Keratinocyte (primary cell): ENCODE measurements at regions not wholly inside any gene's neighbourhood (a gene's known extent, or its start where the extent isn't known, plus 50 kb on each side); places are given as distances from the start of the nearest gene placed in this dataset.

Source experiments
- DNase-seq: peaks from one replicate; pipeline ENCODE4 v3.0.0-alpha.2; 2011; ENCODE audit warnings: low read depth, missing footprints, low spot score
- FAIRE-seq: peaks from 2 replicates; lab custom pipeline; 2011; peaks lifted over from hg19 to GRCh38; lab: Jason Lieb, UNC
- H2AFZ ChIP-seq: 2 replicates; pipeline ENCODE4 v1.6.0; 2012; ENCODE audit warnings: low read length, control low read depth, inconsistent platforms; ENCODE audit not compliant: control insufficient read depth
- H3K27ac ChIP-seq: 2 replicates; pipeline ENCODE4 v1.5.1; 2011; ENCODE audit warnings: low read length; ENCODE audit not compliant: control insufficient read depth, insufficient read depth
- H3K27me3 ChIP-seq: 3 replicates; pipeline ENCODE4 v1.6.0; 2011; ENCODE audit warnings: low read length; ENCODE audit not compliant: control insufficient read depth, insufficient read depth; ENCODE audit errors: extremely low read depth
- H3K36me3 ChIP-seq, 2 experiments: 2 replicates in 1 of 2; 3 replicates in 1 of 2; pipeline ENCODE4 v1.5.1; 2011; ENCODE audit warnings: low read length in 2 of 2, mild to moderate bottlenecking in 1 of 2; ENCODE audit not compliant: control insufficient read depth in 2 of 2, insufficient read depth in 2 of 2; ENCODE audit errors: extremely low read depth in 1 of 2
- H3K4me1 ChIP-seq: 3 replicates; pipeline ENCODE4 v1.5.1; 2011; ENCODE audit warnings: low read length; ENCODE audit not compliant: control insufficient read depth, insufficient read depth; ENCODE audit errors: extremely low read depth
- H3K4me2 ChIP-seq: 3 replicates; pipeline ENCODE4 v1.6.0; 2011; ENCODE audit warnings: low read depth, low read length; ENCODE audit not compliant: control insufficient read depth, insufficient read depth; ENCODE audit errors: extremely low read depth
- H3K4me3 ChIP-seq, 3 experiments: fragments of 200-600 bp in 1 of 3; sonication (generic) in 1 of 3; 2 replicates in 2 of 3; 3 replicates in 1 of 3; pipeline ENCODE4 v1.5.1; 2011 to 2016; ENCODE audit warnings: low read length in 3 of 3, mild to moderate bottlenecking in 3 of 3, control low read depth in 2 of 3, inconsistent platforms in 1 of 3, low read depth in 1 of 3, mixed read lengths in 1 of 3, mixed run types in 1 of 3, moderate library complexity in 1 of 3; ENCODE audit not compliant: control insufficient read depth in 2 of 3, insufficient read depth in 2 of 3; ENCODE audit errors: extremely low read depth in 1 of 3
- H3K79me2 ChIP-seq: 2 replicates; pipeline ENCODE4 v1.6.0; 2012; ENCODE audit warnings: low read length; ENCODE audit not compliant: control insufficient read depth, insufficient read depth
- H3K9ac ChIP-seq: 3 replicates; pipeline ENCODE4 v1.6.0; 2011; ENCODE audit warnings: low read length; ENCODE audit not compliant: control insufficient read depth, insufficient read depth; ENCODE audit errors: extremely low read depth
- H3K9me1 ChIP-seq: 3 replicates; pipeline ENCODE4 v1.6.0; 2011; ENCODE audit warnings: low read length; ENCODE audit not compliant: control insufficient read depth, insufficient read depth; ENCODE audit errors: extremely low read depth
- H3K9me3 ChIP-seq: 2 replicates; pipeline ENCODE4 v1.5.1; 2012; ENCODE audit warnings: low read depth, low read length; ENCODE audit not compliant: control insufficient read depth
- H4K20me1 ChIP-seq: 3 replicates; pipeline ENCODE4 v1.6.0; 2011; ENCODE audit warnings: low read length; ENCODE audit not compliant: control insufficient read depth, insufficient read depth; ENCODE audit errors: extremely low read depth
- EZH2 ChIP-seq: IDR thresholded peaks from one replicate; pipeline ENCODE4 v1.6.1; 2012; ENCODE audit warnings: inconsistent platforms, mild to moderate bottlenecking, low read length, moderate library complexity
- dilution Hi-C: fragments of 300-500 bp; cut with MboI; formaldehyde crosslinking; loops from one replicate; pipeline ENCODE4 v1.7.0; 2020; ENCODE audit warnings: low sequenced_read_pairs; ENCODE audit not compliant: extremely low pct_ligation_motif_present
- TF ChIP-seq, protein P1 (sequence below), 3 experiments: IDR thresholded peaks in 1 of 3; conservative IDR thresholded peaks in 1 of 3; optimal IDR thresholded peaks in 1 of 3; 2 replicates in 2 of 3; 3 replicates in 1 of 3; pipeline versions ENCODE3 to v1.5.1; 2011; ENCODE audit warnings: low read length in 3 of 3, mild to moderate bottlenecking in 3 of 3, moderate library complexity in 2 of 3, control low read depth in 1 of 3, inconsistent platforms in 1 of 3; ENCODE audit not compliant: insufficient read depth in 2 of 3; ENCODE audit errors: extremely low read depth in 1 of 3

DNA sequence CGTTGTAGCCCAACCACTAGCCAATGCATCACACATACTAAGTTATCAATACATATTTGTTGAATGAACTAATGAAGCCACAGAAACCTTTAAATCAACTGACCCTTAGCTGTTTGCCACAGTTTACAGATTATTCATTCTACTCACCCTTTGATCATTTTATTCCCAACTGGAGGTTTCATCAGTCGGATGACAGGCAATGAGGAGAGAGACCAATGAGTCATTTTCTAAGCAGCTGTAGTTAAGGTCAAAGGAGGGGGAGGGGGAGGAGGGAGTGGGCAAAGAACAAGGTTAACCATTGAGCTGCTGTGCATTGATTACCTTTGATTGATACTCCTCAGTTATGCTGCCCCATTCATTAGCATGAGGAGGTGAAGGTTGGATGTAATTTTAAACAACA is 469.5 kb downstream of the VRK1 start:
- no peak overlapping the region for H3K27ac ChIP-seq
- no peaks in the 10 kb centered on the region for H3K36me3 ChIP-seq
- H3K9me1 ChIP-seq, result no peaks in the 10 kb centered on the region
- H3K27me3 ChIP-seq, result no peaks in the 10 kb centered on the region
- dilution Hi-C loops, result no loop called here
- H4K20me1 ChIP-seq, result no peaks in the 10 kb centered on the region
- H3K4me3 ChIP-seq, result no peak overlapping the region
- no peak for FAIRE-seq
- no peak overlapping the region for H3K4me2 ChIP-seq
- no peak overlapping the region for H2AFZ ChIP-seq
- no peaks in the 10 kb centered on the region for H3K79me2 ChIP-seq
- DNase-seq, result no peak
- TF ChIP-seq, protein P1, sequence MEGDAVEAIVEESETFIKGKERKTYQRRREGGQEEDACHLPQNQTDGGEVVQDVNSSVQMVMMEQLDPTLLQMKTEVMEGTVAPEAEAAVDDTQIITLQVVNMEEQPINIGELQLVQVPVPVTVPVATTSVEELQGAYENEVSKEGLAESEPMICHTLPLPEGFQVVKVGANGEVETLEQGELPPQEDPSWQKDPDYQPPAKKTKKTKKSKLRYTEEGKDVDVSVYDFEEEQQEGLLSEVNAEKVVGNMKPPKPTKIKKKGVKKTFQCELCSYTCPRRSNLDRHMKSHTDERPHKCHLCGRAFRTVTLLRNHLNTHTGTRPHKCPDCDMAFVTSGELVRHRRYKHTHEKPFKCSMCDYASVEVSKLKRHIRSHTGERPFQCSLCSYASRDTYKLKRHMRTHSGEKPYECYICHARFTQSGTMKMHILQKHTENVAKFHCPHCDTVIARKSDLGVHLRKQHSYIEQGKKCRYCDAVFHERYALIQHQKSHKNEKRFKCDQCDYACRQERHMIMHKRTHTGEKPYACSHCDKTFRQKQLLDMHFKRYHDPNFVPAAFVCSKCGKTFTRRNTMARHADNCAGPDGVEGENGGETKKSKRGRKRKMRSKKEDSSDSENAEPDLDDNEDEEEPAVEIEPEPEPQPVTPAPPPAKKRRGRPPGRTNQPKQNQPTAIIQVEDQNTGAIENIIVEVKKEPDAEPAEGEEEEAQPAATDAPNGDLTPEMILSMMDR (optimal IDR thresholded peaks at IDR 0.05 in 1 of 3, IDR thresholded peaks at IDR 0.05 in 1 of 3, conservative IDR thresholded peaks at IDR 0.05 in 1 of 3; ENCODE audit: extremely low read depth in 1 of 3, insufficient read depth in 2 of 3, low read length in 3 of 3), result no peak
- TF ChIP-seq EZH2, result no peak
- no peaks in the 10 kb centered on the region for H3K9me3 ChIP-seq
- H3K4me1 ChIP-seq, result no peaks in the 10 kb centered on the region
- H3K9ac ChIP-seq, result no peak overlapping the region

DNA sequence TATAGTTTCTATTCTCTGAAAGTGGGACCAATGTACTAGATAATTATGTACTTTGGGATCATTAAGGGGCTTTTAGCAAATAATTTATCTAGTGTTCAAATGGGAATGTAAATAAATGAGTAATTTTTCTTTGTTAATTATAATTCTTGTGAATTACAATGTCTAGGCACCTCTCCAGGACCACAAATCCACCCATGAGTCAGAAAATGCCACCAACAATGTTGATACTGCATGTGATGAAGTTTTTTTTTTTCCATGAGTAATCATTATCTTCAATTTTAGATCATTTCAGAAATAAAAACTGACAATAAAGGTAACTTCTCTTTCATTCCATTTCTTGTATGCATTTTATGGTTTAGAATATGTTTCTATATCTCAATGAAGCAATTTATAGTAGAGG is 470.3 kb downstream of the VRK1 start:
- Histone ChIP-seq H3K4me3 (no peak overlapping the region), H2AFZ (no peak overlapping the region), H3K36me3 (no peaks in the 10 kb centered on the region), H3K9me1 (no peaks in the 10 kb centered on the region), H3K9me3 (no peaks in the 10 kb centered on the region), H3K4me1 (no peaks in the 10 kb centered on the region), H3K4me2 (no peak overlapping the region), H3K27me3 (no peaks in the 10 kb centered on the region), H3K9ac (no peak overlapping the region), H3K79me2 (no peaks in the 10 kb centered on the region), H4K20me1 (no peaks in the 10 kb centered on the region), H3K27ac (no peak overlapping the region)
- DNase-seq (no peak), FAIRE-seq (no peak)
- dilution Hi-C loops, result no loop called here
- TF ChIP-seq, protein P1 (optimal IDR thresholded peaks at IDR 0.05 in 1 of 3, IDR thresholded peaks at IDR 0.05 in 1 of 3, conservative IDR thresholded peaks at IDR 0.05 in 1 of 3; ENCODE audit: extremely low read depth in 1 of 3, insufficient read depth in 2 of 3, low read length in 3 of 3), result no peak
- TF ChIP-seq EZH2, result no peak
